ES-I3 (cell line): ENCODE measurements at regions not wholly inside any gene's neighbourhood (a gene's known extent, or its start where the extent isn't known, plus 50 kb on each side); places are given as distances from the start of the nearest gene placed in this dataset.

Experiments used
- H3K36me3 ChIP-seq: 2 replicates; pipeline ENCODE4 v1.6.1; 2013; ENCODE audit warnings: mild to moderate bottlenecking, low read length, control low read depth, moderate library complexity; ENCODE audit not compliant: insufficient read depth
- H3K4me1 ChIP-seq: 2 replicates; pipeline ENCODE4 v1.6.1; 2013; ENCODE audit warnings: mild to moderate bottlenecking, control low read depth, low read length; ENCODE audit not compliant: insufficient read depth
- H3K9ac ChIP-seq: 2 replicates; pipeline ENCODE4 v1.6.1; 2013; ENCODE audit warnings: low read depth, mild to moderate bottlenecking, low read length, moderate library complexity
- H3K9me3 ChIP-seq: 2 replicates; pipeline ENCODE4 v1.6.1; 2013; ENCODE audit warnings: mild to moderate bottlenecking, low read length, moderate library complexity; ENCODE audit not compliant: control insufficient read depth, insufficient read depth

DNA sequence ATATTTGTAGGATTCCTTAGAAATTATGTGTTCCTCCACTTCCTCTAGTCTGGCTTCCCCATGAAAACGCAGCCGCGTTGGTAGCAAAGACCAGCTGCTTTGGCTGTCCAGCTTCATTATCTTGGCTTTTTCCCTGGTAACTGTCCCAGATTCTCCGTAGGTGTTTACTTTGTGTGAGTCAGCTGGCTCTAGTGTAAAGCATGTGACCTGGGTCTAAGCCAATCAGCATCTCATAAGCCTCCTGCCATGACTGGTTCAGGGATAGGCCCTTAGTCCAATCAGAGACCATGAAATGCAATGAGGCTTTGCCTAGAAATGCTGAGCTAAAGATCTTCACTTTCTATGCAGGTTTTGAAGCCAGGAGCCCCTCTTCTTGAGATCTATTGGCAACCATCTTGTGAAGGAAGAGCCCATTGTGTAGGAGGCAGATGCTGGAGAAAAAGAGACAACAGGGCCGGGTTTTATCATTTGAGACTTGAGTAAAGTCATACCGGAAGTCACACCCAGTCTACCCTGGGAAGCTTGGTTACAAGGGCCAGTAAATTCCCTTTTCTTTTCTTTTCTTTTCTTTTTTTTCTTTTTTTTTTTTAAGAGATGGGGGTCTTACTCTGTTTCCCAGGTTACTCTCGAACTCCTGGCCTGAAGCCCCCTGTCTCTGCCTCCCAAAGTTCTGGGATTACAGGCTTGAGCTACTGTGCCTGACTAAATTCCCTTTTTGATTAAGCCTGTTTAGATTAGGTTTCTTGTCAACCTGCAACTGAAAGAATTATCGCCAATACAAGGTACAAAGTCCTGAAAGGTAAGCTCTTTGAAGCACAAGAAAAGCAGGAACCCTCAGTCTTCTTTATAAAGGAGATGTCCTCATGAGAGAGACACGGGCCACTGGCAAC lies 256.5 kb upstream of the RREB1 start:
- no peaks in the 10 kb centered on the region for H3K9me3 ChIP-seq
- H3K4me1 ChIP-seq: no peaks in the 10 kb centered on the region
- H3K9ac ChIP-seq: no peak overlapping the region
- no peaks in the 10 kb centered on the region for H3K36me3 ChIP-seq

DNA sequence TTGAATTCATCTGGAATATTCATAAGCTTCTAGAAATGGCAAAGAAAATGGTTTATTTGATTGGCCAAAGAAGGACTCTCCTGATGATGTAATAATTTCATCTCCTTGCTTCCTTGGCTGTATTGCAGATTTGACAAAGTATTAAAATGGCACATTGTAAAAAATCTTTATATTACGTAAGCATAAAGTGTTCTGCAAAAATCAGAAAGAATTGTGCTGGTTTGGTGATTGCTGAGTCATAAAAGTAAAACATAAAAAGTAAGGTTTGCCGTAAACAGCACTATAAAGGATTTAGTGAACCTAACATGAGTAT lies 255.9 kb upstream of the RREB1 start:
- Histone ChIP-seq H3K36me3 (no peaks in the 10 kb centered on the region), H3K9ac (no peak overlapping the region), H3K9me3 (no peaks in the 10 kb centered on the region), H3K4me1 (no peaks in the 10 kb centered on the region)

DNA sequence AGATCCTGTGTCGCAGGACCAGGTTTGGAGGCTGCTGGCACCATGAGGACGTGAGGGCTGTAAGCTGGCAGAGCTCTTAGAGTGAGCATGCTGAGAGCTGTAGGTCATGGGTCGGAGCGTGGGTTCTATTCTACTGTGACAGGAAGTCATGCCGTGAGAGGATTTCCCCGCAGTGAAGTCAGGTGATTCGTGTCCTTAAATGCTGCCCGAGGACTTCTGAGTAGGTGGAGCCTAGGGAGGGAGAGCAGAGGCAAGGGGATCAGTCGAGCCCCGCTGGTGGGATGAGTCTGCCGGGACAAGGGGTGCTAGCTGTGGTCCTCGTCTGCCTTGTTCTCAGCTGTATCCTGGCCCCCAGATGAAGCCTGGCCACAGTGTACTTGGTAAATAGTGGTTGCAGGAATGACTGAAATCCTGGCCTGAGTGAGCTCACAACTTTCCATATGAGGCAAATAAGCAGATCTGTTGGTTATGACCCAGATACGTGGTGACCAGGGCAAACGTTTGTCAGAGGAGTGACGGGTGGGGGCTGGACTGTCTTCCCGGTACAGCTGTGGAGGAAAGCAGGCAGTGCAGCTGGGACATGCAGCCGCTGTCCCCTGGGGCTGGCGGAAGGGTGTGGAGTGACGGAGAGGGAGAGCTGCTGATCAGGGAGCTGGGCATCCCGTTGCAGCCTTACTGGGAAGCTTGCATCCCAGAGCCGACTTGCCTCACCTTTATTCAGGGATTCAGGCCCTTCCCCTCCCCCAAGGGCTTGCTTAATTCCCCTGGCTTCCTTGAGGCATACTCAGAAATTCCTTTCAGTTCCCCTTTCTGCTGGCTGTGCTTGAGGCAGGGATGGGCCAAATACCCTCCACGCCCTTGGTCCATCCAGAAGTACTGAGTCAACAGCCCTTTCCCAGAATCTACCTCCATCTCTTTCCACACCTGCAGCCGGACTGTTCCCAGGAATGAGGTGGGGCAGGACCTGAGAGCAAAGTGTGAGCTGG lies 250.9 kb upstream of the RREB1 start:
- Histone ChIP-seq H3K36me3 (no peaks in the 10 kb centered on the region), H3K9ac (peak overlapping the region; percentile 21; the same call in 1 of the 2 replicates), H3K9me3 (no peaks in the 10 kb centered on the region), H3K4me1 (peaks cover 6% of the 10 kb centered on the region; the same call in 1 of the 2 replicates)

DNA sequence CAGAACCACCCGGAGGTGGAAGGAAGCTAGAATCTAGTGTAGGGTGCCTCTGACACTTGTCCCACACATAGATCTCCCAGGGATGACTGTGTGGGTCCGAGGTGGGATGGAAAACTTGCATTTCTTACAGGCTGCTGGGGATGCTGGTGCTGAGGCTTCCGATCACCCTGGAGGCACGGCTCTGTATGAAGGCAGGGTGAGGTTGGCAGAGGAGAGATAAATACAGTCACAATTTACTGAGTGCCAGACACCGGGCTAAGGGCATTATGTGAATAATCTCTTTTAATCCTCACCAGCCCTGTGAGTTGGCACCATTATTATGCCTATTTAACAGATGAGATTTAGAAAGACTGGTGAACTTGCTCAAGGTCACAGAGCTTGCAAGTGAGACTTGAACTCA lies 250.2 kb upstream of the RREB1 start:
- Histone ChIP-seq H3K9me3 (no peaks in the 10 kb centered on the region), H3K36me3 (no peaks in the 10 kb centered on the region), H3K4me1 (peaks cover 6% of the 10 kb centered on the region; the same call in 1 of the 2 replicates), H3K9ac (no peak overlapping the region)

DNA sequence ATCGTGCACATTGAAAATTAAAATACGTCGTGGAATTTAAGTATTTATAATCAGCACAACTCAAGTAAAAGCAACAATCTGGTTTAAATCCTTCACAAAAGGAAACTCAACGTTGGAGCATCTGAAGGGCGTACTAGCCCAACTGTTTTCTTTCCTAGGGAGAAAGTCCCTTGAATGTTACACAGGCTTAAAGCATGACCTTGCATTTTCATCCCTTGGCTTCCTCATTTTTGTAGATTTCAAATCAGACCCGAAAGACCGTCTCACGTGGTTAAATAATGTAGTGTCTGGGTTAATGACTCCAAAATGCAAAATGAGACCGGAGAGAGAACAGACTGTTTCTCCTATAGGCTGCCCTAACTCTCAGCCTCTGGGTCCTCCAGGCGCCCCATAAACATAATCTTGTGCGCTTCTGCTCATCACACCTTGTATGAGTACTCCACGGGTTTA lies 249.2 kb upstream of the RREB1 start:
- Histone ChIP-seq H3K9ac (no peak overlapping the region), H3K4me1 (peaks cover 6% of the 10 kb centered on the region; the same call in 1 of the 2 replicates), H3K9me3 (no peaks in the 10 kb centered on the region), H3K36me3 (no peaks in the 10 kb centered on the region)

DNA sequence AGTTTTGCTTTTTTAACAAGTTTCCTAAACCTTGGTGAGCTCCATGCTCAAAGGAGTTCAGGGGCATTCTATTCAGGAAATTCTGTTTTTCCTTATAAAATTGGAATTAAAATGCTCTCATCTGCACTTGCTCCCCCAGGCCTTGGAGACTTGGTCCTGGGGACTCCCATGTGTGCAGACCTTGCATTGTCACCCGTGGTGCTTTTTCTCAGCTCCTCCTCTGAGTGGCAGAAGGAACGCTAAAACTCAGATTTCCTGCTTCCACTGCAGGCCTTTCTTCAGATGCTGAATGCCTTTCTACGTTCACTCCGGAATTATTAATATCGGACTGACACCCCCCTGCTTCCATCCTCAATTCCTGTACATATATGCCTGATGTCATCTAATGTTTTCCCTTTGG lies 248.7 kb upstream of the RREB1 start:
- Histone ChIP-seq H3K9ac (no peak overlapping the region), H3K36me3 (no peaks in the 10 kb centered on the region), H3K4me1 (peaks cover 6% of the 10 kb centered on the region; the same call in 1 of the 2 replicates), H3K9me3 (no peaks in the 10 kb centered on the region)

DNA sequence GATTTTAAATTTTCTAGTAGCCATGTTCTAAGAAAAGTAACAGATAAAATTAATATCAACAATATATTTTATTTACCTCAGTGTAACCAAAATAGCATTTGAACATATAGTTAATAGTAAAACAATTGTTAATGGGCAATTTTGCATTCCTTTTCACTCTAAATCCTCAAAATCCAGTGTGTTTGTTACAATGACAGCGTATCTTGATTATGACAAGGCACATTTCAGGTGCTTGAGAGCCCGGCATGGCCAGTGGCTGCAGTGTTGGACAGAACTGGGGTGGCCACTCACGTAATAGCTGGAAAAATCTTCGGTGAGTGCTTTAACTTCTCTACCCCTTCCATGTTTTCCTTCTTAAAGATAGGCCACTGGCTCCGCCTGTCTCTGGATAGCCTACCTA lies 248.0 kb upstream of the RREB1 start:
- Histone ChIP-seq H3K4me1 (peaks cover 6% of the 10 kb centered on the region; the same call in 1 of the 2 replicates), H3K36me3 (no peaks in the 10 kb centered on the region), H3K9ac (no peak overlapping the region), H3K9me3 (no peaks in the 10 kb centered on the region)

DNA sequence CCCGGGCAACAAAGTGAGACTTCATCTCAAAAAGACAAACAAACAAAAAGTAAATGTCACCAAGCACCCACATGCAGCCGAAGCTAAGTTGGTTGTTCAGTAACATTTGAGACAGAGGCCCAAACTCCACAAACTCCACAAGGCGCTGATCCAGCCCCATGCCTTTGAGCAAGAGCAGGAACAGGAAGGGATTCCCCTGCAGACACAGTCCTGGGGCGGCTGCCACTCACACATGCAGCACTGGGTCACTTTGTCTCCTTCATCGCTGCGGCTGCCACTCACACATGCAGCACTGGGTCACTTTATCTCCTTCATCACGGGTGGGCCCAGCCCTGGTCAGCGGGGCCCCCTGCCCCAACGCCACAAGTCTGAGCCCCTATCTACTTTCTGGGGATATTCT lies 246.9 kb upstream of the RREB1 start:
- no peak overlapping the region for H3K9ac ChIP-seq
- H3K9me3 ChIP-seq: no peaks in the 10 kb centered on the region
- H3K36me3 ChIP-seq: no peaks in the 10 kb centered on the region
- peaks cover 6% of the 10 kb centered on the region; the same call in 1 of the 2 replicates for H3K4me1 ChIP-seq

DNA sequence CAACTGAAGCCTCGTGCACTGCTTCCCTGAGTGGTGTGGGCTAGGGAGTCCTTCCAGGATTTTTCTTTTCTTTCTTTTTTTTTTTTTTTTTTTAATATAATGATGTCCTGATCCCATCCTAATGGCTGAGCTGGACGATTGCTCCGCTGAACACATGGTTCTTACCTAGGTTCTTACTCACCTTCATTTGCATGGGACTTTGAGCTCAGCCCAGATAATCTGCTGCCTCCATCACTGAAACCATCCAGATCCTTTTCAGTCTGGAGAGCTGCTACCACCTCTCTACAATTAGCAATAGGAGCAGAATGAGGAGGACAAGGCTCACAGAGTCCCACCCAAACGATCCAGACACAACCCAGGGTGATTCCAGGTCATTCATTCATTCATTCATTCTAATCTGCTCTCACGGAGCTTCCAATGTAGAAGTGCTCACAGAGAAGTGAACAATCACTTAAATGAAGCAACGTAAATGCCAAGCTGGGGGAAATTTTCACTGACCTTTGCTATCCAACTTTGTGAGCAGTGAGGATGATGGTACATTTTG lies 246.3 kb upstream of the RREB1 start:
- Histone ChIP-seq H3K9me3 (no peaks in the 10 kb centered on the region), H3K4me1 (peaks cover 6% of the 10 kb centered on the region; the same call in 1 of the 2 replicates), H3K9ac (no peak overlapping the region)

DNA sequence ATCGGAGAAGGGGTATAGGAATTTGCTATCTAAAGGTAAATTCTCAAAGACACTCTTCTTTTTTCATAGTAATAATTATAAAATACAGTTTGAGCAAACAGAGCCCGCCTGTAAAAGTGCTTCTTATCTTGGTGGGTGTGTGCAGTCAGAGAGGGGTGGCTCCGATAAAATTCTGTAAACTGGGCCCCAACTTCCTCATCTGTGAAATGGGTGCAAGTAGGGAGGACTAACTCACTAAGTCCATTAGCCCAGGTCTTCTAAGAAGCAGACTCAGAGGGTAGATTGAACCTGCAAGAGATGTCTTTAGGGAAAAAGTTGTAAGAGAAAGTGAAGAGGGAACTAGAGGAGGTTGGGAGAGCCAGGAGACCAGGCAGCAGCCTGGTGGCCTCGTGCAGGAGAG lies 245.8 kb upstream of the RREB1 start:
- Histone ChIP-seq H3K36me3 (no peaks in the 10 kb centered on the region), H3K9me3 (no peaks in the 10 kb centered on the region), H3K9ac (no peak overlapping the region), H3K4me1 (peaks cover 6% of the 10 kb centered on the region; the same call in 1 of the 2 replicates)

More for the DNA sequence above, 246.3 kb upstream of the RREB1 start:
- H3K36me3 ChIP-seq: no peaks in the 10 kb centered on the region

DNA sequence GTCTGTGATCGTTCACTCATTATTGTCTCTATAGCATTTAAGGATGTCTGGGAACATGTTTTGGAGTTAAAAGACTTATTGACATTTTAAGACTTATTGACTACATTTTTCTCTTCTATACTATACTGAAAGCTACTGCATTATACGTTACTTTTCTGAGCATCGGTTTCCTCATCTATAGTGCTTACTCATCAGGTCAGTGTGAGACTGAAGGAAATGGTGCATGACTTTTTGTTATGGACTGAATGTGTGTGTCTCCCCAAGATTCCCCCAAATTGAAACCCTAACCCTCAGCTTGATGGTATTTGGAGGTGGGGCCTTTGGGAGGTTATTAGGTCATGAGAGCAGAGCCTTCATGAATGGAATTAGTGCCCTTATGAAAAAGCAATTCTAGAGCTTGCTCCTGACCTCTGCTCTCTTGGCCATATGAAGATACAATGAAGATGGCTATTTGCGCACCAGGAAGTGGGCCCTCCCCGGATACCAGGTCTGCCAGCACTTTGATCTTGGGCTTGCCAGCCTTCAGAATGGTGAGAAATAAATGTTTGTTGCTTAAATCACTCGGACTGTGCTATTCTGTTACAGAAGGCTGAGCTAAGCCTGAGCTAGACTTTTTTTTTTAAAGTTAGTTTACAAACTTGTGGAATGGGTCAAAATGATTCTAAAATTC lies 243.7 kb upstream of the RREB1 start:
- Histone ChIP-seq H3K36me3 (no peaks in the 10 kb centered on the region), H3K9ac (no peak overlapping the region), H3K9me3 (no peaks in the 10 kb centered on the region), H3K4me1 (no peaks in the 10 kb centered on the region)

DNA sequence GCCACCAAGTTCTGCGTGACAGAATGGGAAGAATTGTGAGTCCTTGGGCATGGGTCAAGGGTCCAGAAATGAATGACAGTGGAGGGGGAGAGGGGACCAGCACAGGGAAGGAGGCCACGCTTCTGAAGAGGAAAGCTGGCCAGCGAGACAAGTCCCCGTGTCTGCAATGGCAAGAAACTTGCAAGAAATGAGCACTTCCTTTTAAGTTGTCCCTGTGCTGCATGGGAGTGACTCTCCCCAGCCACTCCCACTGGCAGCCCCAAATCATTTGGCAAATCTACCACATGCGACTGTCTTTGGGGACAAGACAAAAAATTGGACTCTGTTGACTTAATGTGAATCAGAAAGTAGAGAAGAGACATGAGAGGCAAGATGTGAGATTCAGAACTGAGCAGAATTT lies 242.2 kb upstream of the RREB1 start:
- H3K9ac ChIP-seq: no peak overlapping the region
- H3K4me1 ChIP-seq: no peaks in the 10 kb centered on the region
- H3K9me3 ChIP-seq: no peaks in the 10 kb centered on the region
- H3K36me3 ChIP-seq: no peaks in the 10 kb centered on the region

DNA sequence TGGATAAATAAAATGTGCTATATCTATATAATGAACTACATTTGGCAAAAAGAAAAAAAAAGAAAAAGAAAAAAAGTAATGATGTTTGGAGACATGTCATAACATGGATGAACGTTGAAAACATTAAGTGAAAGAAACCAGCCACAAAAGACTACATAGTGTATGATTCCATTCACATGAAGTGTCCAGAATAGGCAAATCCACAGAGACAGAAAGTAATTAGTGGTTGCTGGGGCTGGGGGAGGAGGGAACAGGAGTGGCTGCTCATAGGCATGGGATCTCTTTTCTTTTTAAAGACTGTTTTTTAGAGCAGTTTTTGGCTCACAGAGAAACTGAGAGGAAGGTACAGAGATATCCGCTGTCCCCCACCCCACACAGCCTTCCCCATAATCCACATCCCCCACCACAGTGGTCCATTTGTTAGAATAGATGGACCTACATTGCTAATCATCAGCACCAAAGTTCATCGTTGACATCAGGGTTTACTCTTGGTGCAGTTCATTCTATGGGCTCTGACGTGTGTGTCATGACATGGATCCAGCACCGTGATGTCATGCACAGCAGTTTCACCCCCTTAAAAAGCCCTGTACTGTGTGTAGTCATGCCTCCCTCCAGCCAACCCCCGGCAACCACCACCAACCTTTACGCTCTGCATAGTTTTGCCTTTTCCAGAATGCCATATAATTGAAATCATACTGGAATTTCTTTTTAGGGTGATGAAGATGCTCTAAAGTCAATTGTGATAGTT lies 240.9 kb upstream of the RREB1 start:
- no peak overlapping the region for H3K9ac ChIP-seq
- no peaks in the 10 kb centered on the region for H3K9me3 ChIP-seq
- H3K4me1 ChIP-seq: no peaks in the 10 kb centered on the region
- no peaks in the 10 kb centered on the region for H3K36me3 ChIP-seq
